ENCODE measurements at regions not wholly inside any gene's neighbourhood (a gene's known extent, or its start where the extent isn't known, plus 50 kb on each side); places are given as distances from the start of the nearest gene placed in this dataset.

GRCh38 chr5:109962882-109963603 lies 273.3 kb downstream of the MAN2A1 start:
- Mint-ChIP-seq H3K27me3 (ENCODE audit: insufficient read depth, unreplicated experiment) (peaks cover 3% of the 10 kb centered on the region), H3K27ac (ENCODE audit: unreplicated experiment) (no peak overlapping the region), H3K36me3 (ENCODE audit: insufficient read depth, unreplicated experiment) (no peaks in the 10 kb centered on the region), H3K4me3 (ENCODE audit: unreplicated experiment) (no peak overlapping the region), H3K4me1 (ENCODE audit: low read depth, unreplicated experiment) (no peaks in the 10 kb centered on the region), H3K9me3 (ENCODE audit: unreplicated experiment) (no peaks in the 10 kb centered on the region)
- no peaks in the 10 kb centered on the region for H3K4me1 ChIP-seq
- ChIA-PET CTCF (no interaction called here), POLR2A (no interaction called here)
- TF ChIP-seq CTCF (IDR thresholded peaks at IDR 0.05; ENCODE audit: insufficient read depth in 1 of 2, low read depth in 1 of 2, low read length in 1 of 2, severe bottlenecking in 1 of 2, unreplicated experiment in 1 of 2), result no peak
- H3K4me3 ChIP-seq (ENCODE audit: low read depth, low read length), result no peak overlapping the region
- BruUV-seq (replicated peaks), result no TSS peak
- H3K9me3 ChIP-seq, result no peaks in the 10 kb centered on the region
- H3K36me3 ChIP-seq (ENCODE audit: control insufficient read depth, insufficient read depth, low read length), result no peaks in the 10 kb centered on the region
- DNase-seq, result no peak
- no peaks in the 10 kb centered on the region for H3K27me3 ChIP-seq (replicated peaks; ENCODE audit: control insufficient read depth, insufficient read depth, low read length)
- intact Hi-C loops (cut with micrococcal nuclease; ENCODE audit: unreplicated experiment), result no loop called here

GRCh38 chr5:109964136-109964535 lies 274.4 kb downstream of the MAN2A1 start:
- no peaks in the 10 kb centered on the region for H3K4me1 ChIP-seq
- CTCF ChIA-PET, result no interaction called here
- intact Hi-C loops (cut with micrococcal nuclease; ENCODE audit: unreplicated experiment), result no loop called here
- Mint-ChIP-seq H3K9me3 (ENCODE audit: unreplicated experiment) (no peaks in the 10 kb centered on the region), H3K27me3 (ENCODE audit: insufficient read depth, unreplicated experiment) (peaks cover 3% of the 10 kb centered on the region), H3K27ac (ENCODE audit: unreplicated experiment) (no peak overlapping the region), H3K4me1 (ENCODE audit: low read depth, unreplicated experiment) (no peaks in the 10 kb centered on the region), H3K36me3 (ENCODE audit: insufficient read depth, unreplicated experiment) (no peaks in the 10 kb centered on the region), H3K4me3 (ENCODE audit: unreplicated experiment) (no peak overlapping the region)
- TF ChIP-seq CTCF (IDR thresholded peaks at IDR 0.05; ENCODE audit: insufficient read depth in 1 of 2, low read depth in 1 of 2, low read length in 1 of 2, severe bottlenecking in 1 of 2, unreplicated experiment in 1 of 2), result no peak
- no peaks in the 10 kb centered on the region for H3K27me3 ChIP-seq (replicated peaks; ENCODE audit: control insufficient read depth, insufficient read depth, low read length)
- no peak for DNase-seq
- POLR2A ChIA-PET, result no interaction called here
- H3K36me3 ChIP-seq (ENCODE audit: control insufficient read depth, insufficient read depth, low read length), result no peaks in the 10 kb centered on the region
- H3K9me3 ChIP-seq, result no peaks in the 10 kb centered on the region
- no peak overlapping the region for H3K4me3 ChIP-seq (ENCODE audit: low read depth, low read length)
- no TSS peak for BruUV-seq (replicated peaks)

GRCh38 chr5:109965634-109966033 lies 275.9 kb downstream of the MAN2A1 start:
- Histone ChIP-seq H3K4me1 (no peaks in the 10 kb centered on the region), H3K36me3 (ENCODE audit: control insufficient read depth, insufficient read depth, low read length) (no peaks in the 10 kb centered on the region), H3K9me3 (no peaks in the 10 kb centered on the region), H3K27me3 (replicated peaks; ENCODE audit: control insufficient read depth, insufficient read depth, low read length) (no peaks in the 10 kb centered on the region), H3K4me3 (ENCODE audit: low read depth, low read length) (no peak overlapping the region)
- BruUV-seq (replicated peaks), result no TSS peak
- Mint-ChIP-seq H3K27me3 (ENCODE audit: insufficient read depth, unreplicated experiment) (peaks cover 8% of the 10 kb centered on the region), H3K36me3 (ENCODE audit: insufficient read depth, unreplicated experiment) (no peaks in the 10 kb centered on the region), H3K4me1 (ENCODE audit: low read depth, unreplicated experiment) (no peaks in the 10 kb centered on the region), H3K9me3 (ENCODE audit: unreplicated experiment) (no peaks in the 10 kb centered on the region), H3K27ac (ENCODE audit: unreplicated experiment) (no peak overlapping the region), H3K4me3 (ENCODE audit: unreplicated experiment) (no peak overlapping the region)
- DNase-seq, result no peak
- CTCF ChIA-PET, result no interaction called here
- TF ChIP-seq CTCF (IDR thresholded peaks at IDR 0.05; ENCODE audit: insufficient read depth in 1 of 2, low read depth in 1 of 2, low read length in 1 of 2, severe bottlenecking in 1 of 2, unreplicated experiment in 1 of 2), result no peak
- POLR2A ChIA-PET, result no interaction called here
- intact Hi-C loops (cut with micrococcal nuclease; ENCODE audit: unreplicated experiment), result no loop called here
